ENCODE measurements at regions not wholly inside any gene's neighbourhood (a gene's known extent, or its start where the extent isn't known, plus 50 kb on each side); places are given as distances from the start of the nearest gene placed in this dataset.
A peak's percentile ranks its signal among the peaks of the same experiment; 100 is the strongest.

DNA sequence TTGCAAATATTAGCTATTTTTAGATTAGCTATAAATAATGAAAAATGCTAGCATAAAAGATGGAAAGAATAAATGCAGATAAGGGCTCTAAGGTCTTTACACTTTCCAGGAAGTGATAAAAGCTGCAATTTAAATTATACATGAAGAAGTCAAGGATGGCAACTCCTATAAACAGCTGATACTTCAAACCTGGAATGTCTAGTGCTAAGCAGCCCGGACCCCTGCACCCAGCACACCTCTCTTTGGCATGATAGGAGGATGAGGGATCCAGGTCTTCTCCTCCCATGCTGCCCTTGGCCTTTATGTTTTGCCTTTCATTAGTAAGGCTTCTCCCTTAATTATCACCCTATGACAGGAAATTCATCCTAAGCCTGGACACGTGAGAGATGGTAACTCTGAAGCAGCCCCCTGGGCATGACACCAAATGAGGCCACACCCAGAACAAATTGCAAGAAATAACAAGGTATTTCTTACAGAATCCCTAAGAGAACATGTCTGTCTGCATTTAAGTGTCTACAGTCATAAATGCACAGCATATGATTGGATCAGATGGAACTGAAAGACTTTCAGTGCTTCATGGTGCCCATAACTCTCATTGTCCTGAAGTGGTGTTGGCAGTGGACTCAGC is 158.3 kb upstream of the PRSS1 start:
- Histone ChIP-seq H3K4me2 (ENCODE audit: control insufficient read depth, extremely low read depth, insufficient read depth, low read depth, low read length) (peak overlapping the region; percentile 13), H4K20me1 (ENCODE audit: control insufficient read depth, extremely low read depth, insufficient read depth, low read length) (no peaks in the 10 kb centered on the region), H3K9me3 (ENCODE audit: control insufficient read depth, low read depth, low read length) (no peaks in the 10 kb centered on the region), H3K4me3 (ENCODE audit: control insufficient read depth in 2 of 3, extremely low read depth in 1 of 3, insufficient read depth in 2 of 3, low read depth in 1 of 3, low read length in 3 of 3) (no peak overlapping the region), H3K4me1 (ENCODE audit: control insufficient read depth, extremely low read depth, insufficient read depth, low read length) (peaks cover 8% of the 10 kb centered on the region), H3K36me3 (ENCODE audit: control insufficient read depth in 2 of 2, extremely low read depth in 1 of 2, insufficient read depth in 2 of 2, low read length in 2 of 2) (no peaks in the 10 kb centered on the region), H3K27me3 (ENCODE audit: control insufficient read depth, extremely low read depth, insufficient read depth, low read length) (no peaks in the 10 kb centered on the region), H3K27ac (ENCODE audit: control insufficient read depth, insufficient read depth, low read length) (no peak overlapping the region), H3K9ac (ENCODE audit: control insufficient read depth, extremely low read depth, insufficient read depth, low read length) (no peak overlapping the region), H2AFZ (ENCODE audit: control insufficient read depth, low read length) (peak overlapping the region; percentile 28), H3K79me2 (ENCODE audit: control insufficient read depth, insufficient read depth, low read length) (no peaks in the 10 kb centered on the region), H3K9me1 (ENCODE audit: control insufficient read depth, extremely low read depth, insufficient read depth, low read length) (no peaks in the 10 kb centered on the region)
- dilution Hi-C loops (cut with MboI; ENCODE audit: extremely low pct_ligation_motif_present, low sequenced_read_pairs), result no loop called here
- FAIRE-seq, result no peak
- no peak for DNase-seq (ENCODE audit: low read depth, low spot score)
- TF ChIP-seq, protein P1, sequence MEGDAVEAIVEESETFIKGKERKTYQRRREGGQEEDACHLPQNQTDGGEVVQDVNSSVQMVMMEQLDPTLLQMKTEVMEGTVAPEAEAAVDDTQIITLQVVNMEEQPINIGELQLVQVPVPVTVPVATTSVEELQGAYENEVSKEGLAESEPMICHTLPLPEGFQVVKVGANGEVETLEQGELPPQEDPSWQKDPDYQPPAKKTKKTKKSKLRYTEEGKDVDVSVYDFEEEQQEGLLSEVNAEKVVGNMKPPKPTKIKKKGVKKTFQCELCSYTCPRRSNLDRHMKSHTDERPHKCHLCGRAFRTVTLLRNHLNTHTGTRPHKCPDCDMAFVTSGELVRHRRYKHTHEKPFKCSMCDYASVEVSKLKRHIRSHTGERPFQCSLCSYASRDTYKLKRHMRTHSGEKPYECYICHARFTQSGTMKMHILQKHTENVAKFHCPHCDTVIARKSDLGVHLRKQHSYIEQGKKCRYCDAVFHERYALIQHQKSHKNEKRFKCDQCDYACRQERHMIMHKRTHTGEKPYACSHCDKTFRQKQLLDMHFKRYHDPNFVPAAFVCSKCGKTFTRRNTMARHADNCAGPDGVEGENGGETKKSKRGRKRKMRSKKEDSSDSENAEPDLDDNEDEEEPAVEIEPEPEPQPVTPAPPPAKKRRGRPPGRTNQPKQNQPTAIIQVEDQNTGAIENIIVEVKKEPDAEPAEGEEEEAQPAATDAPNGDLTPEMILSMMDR (optimal IDR thresholded peaks at IDR 0.05 in 1 of 3, IDR thresholded peaks at IDR 0.05 in 1 of 3, conservative IDR thresholded peaks at IDR 0.05 in 1 of 3; ENCODE audit: extremely low read depth in 1 of 3, insufficient read depth in 2 of 3, low read length in 3 of 3), result no peak
- TF ChIP-seq EZH2 (IDR thresholded peaks at IDR 0.05; ENCODE audit: low read length), result no peak

DNA sequence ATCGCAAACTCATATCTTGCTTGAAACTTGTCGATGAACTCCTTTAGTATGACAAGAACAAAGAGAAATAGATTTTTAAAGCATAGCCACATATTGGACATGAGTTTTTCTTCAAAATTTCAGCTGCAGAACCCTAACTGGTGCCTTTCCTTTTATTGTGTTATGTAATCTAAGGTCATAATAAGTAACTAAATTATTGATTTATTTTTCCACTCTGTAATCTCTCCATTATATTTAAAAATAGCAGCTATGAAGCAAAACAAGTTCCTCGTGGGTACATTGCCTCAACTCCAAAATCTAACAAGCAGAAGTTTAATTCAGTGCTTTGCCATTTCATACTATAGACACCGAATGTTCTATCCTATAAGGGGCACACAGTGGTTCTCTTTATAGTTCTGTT is 159.2 kb upstream of the PRSS1 start:
- H3K4me3 ChIP-seq (ENCODE audit: control insufficient read depth in 2 of 3, extremely low read depth in 1 of 3, insufficient read depth in 2 of 3, low read depth in 1 of 3, low read length in 3 of 3), result no peak overlapping the region
- H3K36me3 ChIP-seq (ENCODE audit: control insufficient read depth in 2 of 2, extremely low read depth in 1 of 2, insufficient read depth in 2 of 2, low read length in 2 of 2), result no peaks in the 10 kb centered on the region
- no peak overlapping the region for H3K4me2 ChIP-seq (ENCODE audit: control insufficient read depth, extremely low read depth, insufficient read depth, low read depth, low read length)
- peaks cover 8% of the 10 kb centered on the region for H3K4me1 ChIP-seq (ENCODE audit: control insufficient read depth, extremely low read depth, insufficient read depth, low read length)
- H3K9me3 ChIP-seq (ENCODE audit: control insufficient read depth, low read depth, low read length), result no peaks in the 10 kb centered on the region
- H4K20me1 ChIP-seq (ENCODE audit: control insufficient read depth, extremely low read depth, insufficient read depth, low read length), result no peaks in the 10 kb centered on the region
- no peak for FAIRE-seq
- H2AFZ ChIP-seq (ENCODE audit: control insufficient read depth, low read length), result no peak overlapping the region
- TF ChIP-seq EZH2 (IDR thresholded peaks at IDR 0.05; ENCODE audit: low read length), result no peak
- TF ChIP-seq, protein P1 (optimal IDR thresholded peaks at IDR 0.05 in 1 of 3, IDR thresholded peaks at IDR 0.05 in 1 of 3, conservative IDR thresholded peaks at IDR 0.05 in 1 of 3; ENCODE audit: extremely low read depth in 1 of 3, insufficient read depth in 2 of 3, low read length in 3 of 3), result no peak
- no peak overlapping the region for H3K9ac ChIP-seq (ENCODE audit: control insufficient read depth, extremely low read depth, insufficient read depth, low read length)
- no peaks in the 10 kb centered on the region for H3K9me1 ChIP-seq (ENCODE audit: control insufficient read depth, extremely low read depth, insufficient read depth, low read length)
- no peaks in the 10 kb centered on the region for H3K27me3 ChIP-seq (ENCODE audit: control insufficient read depth, extremely low read depth, insufficient read depth, low read length)
- dilution Hi-C loops (cut with MboI; ENCODE audit: extremely low pct_ligation_motif_present, low sequenced_read_pairs), result no loop called here
- H3K79me2 ChIP-seq (ENCODE audit: control insufficient read depth, insufficient read depth, low read length), result no peaks in the 10 kb centered on the region
- no peak overlapping the region for H3K27ac ChIP-seq (ENCODE audit: control insufficient read depth, insufficient read depth, low read length)
- DNase-seq (ENCODE audit: low read depth, low spot score), result no peak
